Fibroblast of lung (primary cell): ENCODE measurements at regions not wholly inside any gene's neighbourhood (a gene's known extent, or its start where the extent isn't known, plus 50 kb on each side); places are given as distances from the start of the nearest gene placed in this dataset.

Experiments used
- EZH2 ChIP-seq: IDR thresholded peaks from 2 replicates; pipeline ENCODE4 v1.5.1; 2012; ENCODE audit warnings: low read length, control low read depth, mild to moderate bottlenecking; ENCODE audit errors: missing control alignments
- TF ChIP-seq, protein P1 (sequence below), 2 donors: IDR thresholded peaks in 1 of 2; conservative IDR thresholded peaks in 1 of 2; 1 replicate in 1 of 2; 2 replicates in 1 of 2; pipeline ENCODE4 v1.5.1; 2011 to 2012; ENCODE audit warnings: low read length in 2 of 2, control low read depth in 1 of 2, inconsistent platforms in 1 of 2, low read depth in 1 of 2, mild to moderate bottlenecking in 1 of 2

DNA sequence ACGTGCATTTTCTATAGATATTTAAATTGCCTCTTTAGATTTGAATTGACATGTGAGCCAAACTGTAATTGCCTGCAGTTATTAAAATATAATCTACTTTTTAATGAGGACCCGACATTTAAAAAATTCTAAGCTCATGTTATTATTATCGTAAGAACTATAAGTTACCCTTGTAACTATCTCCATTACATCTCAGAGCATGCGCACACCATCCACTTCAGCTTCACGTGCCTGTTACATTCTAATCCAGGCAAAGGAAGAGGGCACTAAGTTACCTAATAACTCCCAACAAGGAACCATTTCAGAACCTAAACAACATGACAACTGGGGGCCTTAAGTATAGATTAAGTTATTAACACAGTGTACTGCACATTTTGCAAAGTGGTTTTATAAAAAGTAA, 509.0 kb upstream of the DPP6 start:
- TF ChIP-seq, protein P1, sequence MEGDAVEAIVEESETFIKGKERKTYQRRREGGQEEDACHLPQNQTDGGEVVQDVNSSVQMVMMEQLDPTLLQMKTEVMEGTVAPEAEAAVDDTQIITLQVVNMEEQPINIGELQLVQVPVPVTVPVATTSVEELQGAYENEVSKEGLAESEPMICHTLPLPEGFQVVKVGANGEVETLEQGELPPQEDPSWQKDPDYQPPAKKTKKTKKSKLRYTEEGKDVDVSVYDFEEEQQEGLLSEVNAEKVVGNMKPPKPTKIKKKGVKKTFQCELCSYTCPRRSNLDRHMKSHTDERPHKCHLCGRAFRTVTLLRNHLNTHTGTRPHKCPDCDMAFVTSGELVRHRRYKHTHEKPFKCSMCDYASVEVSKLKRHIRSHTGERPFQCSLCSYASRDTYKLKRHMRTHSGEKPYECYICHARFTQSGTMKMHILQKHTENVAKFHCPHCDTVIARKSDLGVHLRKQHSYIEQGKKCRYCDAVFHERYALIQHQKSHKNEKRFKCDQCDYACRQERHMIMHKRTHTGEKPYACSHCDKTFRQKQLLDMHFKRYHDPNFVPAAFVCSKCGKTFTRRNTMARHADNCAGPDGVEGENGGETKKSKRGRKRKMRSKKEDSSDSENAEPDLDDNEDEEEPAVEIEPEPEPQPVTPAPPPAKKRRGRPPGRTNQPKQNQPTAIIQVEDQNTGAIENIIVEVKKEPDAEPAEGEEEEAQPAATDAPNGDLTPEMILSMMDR (conservative IDR thresholded peaks at IDR 0.05 in 1 of 2, IDR thresholded peaks at IDR 0.05 in 1 of 2; ENCODE audit: low read depth in 1 of 2, low read length in 2 of 2): no peak
- no peak for TF ChIP-seq EZH2
